Stimulated activated memory B cell treated with anti-CD40 and anti-IgM and Interleukin-4, amounts not matched to agents 10 μg/mL and 1 μg/mL and 100 μg/mL, for 72 hours (primary cell): ENCODE measurements at regions not wholly inside any gene's neighbourhood (a gene's known extent, or its start where the extent isn't known, plus 50 kb on each side); places are given as distances from the start of the nearest gene placed in this dataset.
"Not testable (repeated sequence)": the region's sequence is repeated elsewhere in the genome, so short reads cannot be mapped to it uniquely, and the experiment has no call there.

Source experiments
- ATAC-seq: fragments of 150-1000 bp; cut with Tn5 transposase; 2 replicates; pipeline ENCODE4 v1.10.0; 2021
- H3K27ac Mint-ChIP-seq: one replicate; pipeline ENCODE4 v1.8.0; 2022; ENCODE audit warnings: mild to moderate bottlenecking, mixed read lengths
- H3K27me3 Mint-ChIP-seq: one replicate; pipeline ENCODE4 v1.8.0; 2022; ENCODE audit warnings: mixed read lengths
- H3K36me3 Mint-ChIP-seq: one replicate; pipeline ENCODE4 v1.8.0; 2022; ENCODE audit warnings: mixed read lengths
- H3K4me1 Mint-ChIP-seq: one replicate; pipeline ENCODE4 v1.8.0; 2022; ENCODE audit warnings: mixed read lengths
- H3K4me3 Mint-ChIP-seq: one replicate; pipeline ENCODE4 v1.8.0; 2022; ENCODE audit warnings: mild to moderate bottlenecking, moderate library complexity, mixed read lengths
- H3K9me3 Mint-ChIP-seq: one replicate; pipeline ENCODE4 v1.8.0; 2022; ENCODE audit warnings: mixed read lengths

- Mint-ChIP-seq H3K36me3 (no peaks in the 10 kb centered on the region), H3K4me1 (no peaks in the 10 kb centered on the region), H3K27ac (no peak overlapping the region), H3K27me3 (no peaks in the 10 kb centered on the region), H3K9me3 (peaks cover 10% of the 10 kb centered on the region), H3K4me3 (no peak overlapping the region)
- ATAC-seq, result no peak
Observed at GRCh38 chr13:71323266-71323665, 543.7 kb downstream of the DACH1 start.

DNA sequence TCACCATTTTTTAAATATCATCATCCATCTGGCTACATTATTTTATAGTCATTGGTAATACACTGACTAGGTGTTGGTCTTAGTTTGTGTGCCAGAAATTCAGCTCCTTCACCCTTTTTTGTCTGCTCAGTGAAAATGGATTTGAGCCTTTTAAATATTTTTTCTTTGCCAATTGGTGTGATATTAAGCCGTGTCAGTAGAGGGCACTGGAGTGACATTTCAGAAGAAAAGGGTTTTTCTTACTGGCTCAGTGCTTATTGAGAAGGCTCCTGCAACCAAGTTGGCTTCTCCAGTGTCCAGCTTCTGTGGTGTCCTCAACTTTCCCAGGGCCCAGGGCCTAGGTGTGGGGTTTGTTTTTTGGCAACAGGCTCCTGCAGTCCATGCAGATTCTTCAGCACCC is 546.6 kb downstream of the DACH1 start:
- no peaks in the 10 kb centered on the region for H3K27me3 Mint-ChIP-seq
- no peak for ATAC-seq
- no peak overlapping the region for H3K27ac Mint-ChIP-seq
- H3K4me3 Mint-ChIP-seq, result no peak overlapping the region
- no peaks in the 10 kb centered on the region for H3K4me1 Mint-ChIP-seq
- H3K9me3 Mint-ChIP-seq, result peaks cover 10% of the 10 kb centered on the region
- no peaks in the 10 kb centered on the region for H3K36me3 Mint-ChIP-seq

DNA sequence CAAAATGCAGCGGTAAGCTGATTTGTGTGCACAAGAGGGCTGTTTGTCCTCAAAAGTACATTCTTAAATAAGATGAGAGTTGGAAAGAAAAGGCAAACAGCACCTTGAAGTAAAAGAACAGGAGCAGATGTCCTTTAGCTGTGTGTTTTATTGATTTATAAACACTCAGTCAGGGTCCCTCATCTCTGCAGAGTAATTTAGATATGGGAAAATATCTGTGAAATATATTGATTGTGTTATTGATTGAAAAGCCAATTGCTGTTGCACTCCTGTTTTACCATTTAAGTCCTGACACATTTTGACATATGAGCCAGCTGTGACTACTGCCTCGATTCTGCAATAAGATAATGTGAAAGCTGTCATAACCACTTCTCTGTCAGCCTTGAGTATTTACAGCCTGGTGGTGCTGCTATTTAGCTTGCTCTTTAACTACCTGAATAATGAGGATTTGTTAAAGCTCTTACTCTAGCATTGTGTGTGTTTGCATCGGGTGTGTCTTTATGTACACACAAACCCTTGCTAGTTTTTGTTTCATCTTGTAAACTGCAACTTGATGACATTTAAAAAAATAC is 550.1 kb downstream of the DACH1 start:
- H3K36me3 Mint-ChIP-seq, result no peaks in the 10 kb centered on the region
- H3K27ac Mint-ChIP-seq, result no peak overlapping the region
- ATAC-seq, result no peak
- H3K9me3 Mint-ChIP-seq, result peaks cover 10% of the 10 kb centered on the region
- no peaks in the 10 kb centered on the region for H3K4me1 Mint-ChIP-seq
- no peak overlapping the region for H3K4me3 Mint-ChIP-seq
- no peaks in the 10 kb centered on the region for H3K27me3 Mint-ChIP-seq

GRCh38 chr13:71312923-71313322 is 554.1 kb downstream of the DACH1 start:
- no peak overlapping the region for H3K4me3 Mint-ChIP-seq
- no peak for ATAC-seq
- H3K4me1 Mint-ChIP-seq, result no peaks in the 10 kb centered on the region
- no peaks in the 10 kb centered on the region for H3K27me3 Mint-ChIP-seq
- no peak overlapping the region for H3K27ac Mint-ChIP-seq
- H3K36me3 Mint-ChIP-seq, result no peaks in the 10 kb centered on the region
- no peaks in the 10 kb centered on the region for H3K9me3 Mint-ChIP-seq

DNA sequence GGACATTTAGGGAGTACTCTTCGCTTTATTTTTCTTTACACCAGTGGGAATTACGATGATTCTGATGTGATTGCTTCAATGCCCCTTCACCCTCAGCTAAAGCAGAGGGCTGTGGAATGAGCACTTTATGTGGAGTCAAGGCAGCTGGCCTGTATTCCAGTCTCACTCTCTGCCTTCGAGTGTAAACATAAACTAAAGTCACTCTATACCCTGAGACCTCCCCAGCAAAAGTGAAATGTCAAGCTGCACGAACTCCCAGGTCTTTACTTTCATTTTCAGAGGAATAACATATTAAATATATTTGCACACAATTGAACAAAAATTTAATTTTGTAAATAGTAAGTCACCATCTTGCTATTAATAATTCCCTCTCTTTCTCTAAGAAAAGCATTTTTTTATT is 557.1 kb downstream of the DACH1 start:
- Mint-ChIP-seq H3K36me3 (no peaks in the 10 kb centered on the region), H3K4me1 (no peaks in the 10 kb centered on the region), H3K4me3 (no peak overlapping the region), H3K27ac (no peak overlapping the region), H3K9me3 (no peaks in the 10 kb centered on the region), H3K27me3 (no peaks in the 10 kb centered on the region)
- ATAC-seq, result no peak

GRCh38 chr13:71306821-71307220 is 560.2 kb downstream of the DACH1 start:
- H3K4me1 Mint-ChIP-seq, result no peaks in the 10 kb centered on the region
- H3K27me3 Mint-ChIP-seq, result no peaks in the 10 kb centered on the region
- ATAC-seq, result no peak
- no peaks in the 10 kb centered on the region for H3K9me3 Mint-ChIP-seq
- H3K27ac Mint-ChIP-seq, result no peak overlapping the region
- H3K36me3 Mint-ChIP-seq, result no peaks in the 10 kb centered on the region
- H3K4me3 Mint-ChIP-seq, result no peak overlapping the region

- Mint-ChIP-seq H3K4me3 (no peak overlapping the region), H3K27me3 (no peaks in the 10 kb centered on the region), H3K9me3 (no peaks in the 10 kb centered on the region), H3K27ac (no peak overlapping the region), H3K36me3 (no peaks in the 10 kb centered on the region), H3K4me1 (no peaks in the 10 kb centered on the region)
- ATAC-seq, result no peak
Observed at GRCh38 chr13:71304861-71305260, 562.1 kb downstream of the DACH1 start.

DNA sequence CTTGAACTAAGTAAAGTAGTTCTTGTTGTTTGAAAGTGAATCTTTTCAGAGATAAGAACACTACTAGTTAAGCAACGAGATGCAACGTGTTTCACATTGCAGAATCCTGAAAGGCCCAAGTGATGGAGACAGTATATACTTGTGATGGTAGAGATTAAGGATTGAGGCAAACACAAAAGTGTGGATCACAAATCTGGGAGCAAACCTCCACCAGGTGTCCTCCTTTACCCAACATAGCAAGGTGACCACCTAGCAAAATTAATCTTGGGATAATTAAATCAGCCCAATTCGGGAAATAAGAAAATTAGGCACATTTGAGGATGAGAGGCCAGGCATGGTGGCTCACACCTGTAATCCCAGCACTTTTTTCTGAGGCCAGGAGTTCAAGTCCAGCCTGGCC is 563.9 kb downstream of the DACH1 start:
- no peak for ATAC-seq
- no peak overlapping the region for H3K4me3 Mint-ChIP-seq
- H3K9me3 Mint-ChIP-seq, result peaks cover 2% of the 10 kb centered on the region
- H3K27ac Mint-ChIP-seq, result no peak overlapping the region
- no peaks in the 10 kb centered on the region for H3K27me3 Mint-ChIP-seq
- no peaks in the 10 kb centered on the region for H3K36me3 Mint-ChIP-seq
- no peaks in the 10 kb centered on the region for H3K4me1 Mint-ChIP-seq

DNA sequence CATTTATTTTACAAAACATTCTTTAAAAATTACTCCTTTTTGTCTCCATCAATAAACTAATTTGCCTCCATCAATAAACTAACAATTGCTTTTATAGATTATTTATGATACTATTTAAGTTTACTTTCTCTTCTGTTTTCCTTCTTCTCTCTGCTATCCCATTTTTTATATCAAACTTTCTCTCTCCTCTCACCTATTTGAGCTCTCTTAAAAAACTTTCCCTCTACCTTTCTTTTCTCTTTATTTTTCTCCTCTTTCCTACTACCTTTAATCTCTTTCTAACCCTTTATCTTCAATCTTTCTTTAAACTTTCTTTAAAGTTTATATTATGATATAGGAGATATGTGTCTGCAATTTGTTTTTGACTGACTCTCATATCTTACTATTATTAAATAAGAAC is 566.4 kb downstream of the DACH1 start:
- ATAC-seq, result no peak
- Mint-ChIP-seq H3K27me3 (no peaks in the 10 kb centered on the region), H3K4me3 (no peak overlapping the region), H3K27ac (no peak overlapping the region), H3K4me1 (no peaks in the 10 kb centered on the region), H3K9me3 (peaks cover 2% of the 10 kb centered on the region), H3K36me3 (no peaks in the 10 kb centered on the region)

DNA sequence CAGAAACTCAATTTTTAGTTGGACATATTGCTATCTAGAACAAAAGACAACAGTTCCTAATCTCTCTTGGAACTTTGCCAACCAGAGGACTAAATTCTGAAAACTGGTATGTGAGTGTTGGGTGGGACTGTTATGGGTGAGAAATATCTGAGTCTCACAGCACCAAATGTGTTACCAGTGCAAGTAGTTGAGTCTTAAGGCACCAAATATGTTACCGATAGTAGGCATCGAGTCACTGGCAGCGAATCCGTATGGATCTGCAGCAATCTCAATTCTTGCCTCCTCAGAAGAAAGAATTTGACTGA is 575.2 kb downstream of the DACH1 start:
- H3K4me3 Mint-ChIP-seq, result no peak overlapping the region
- H3K9me3 Mint-ChIP-seq, result peaks cover 2% of the 10 kb centered on the region

GRCh38 chr13:71290963-71291841 is 575.8 kb downstream of the DACH1 start:
- H3K36me3 Mint-ChIP-seq, result no peaks in the 10 kb centered on the region
- peak overlapping the region; percentile 77 for H3K4me3 Mint-ChIP-seq
- peaks cover 17% of the 10 kb centered on the region for H3K27me3 Mint-ChIP-seq
- ATAC-seq, result peak; percentile 41
- H3K9me3 Mint-ChIP-seq, result peaks cover 2% of the 10 kb centered on the region
- H3K4me1 Mint-ChIP-seq, result peaks cover 9% of the 10 kb centered on the region
- H3K27ac Mint-ChIP-seq, result peak overlapping the region; percentile 82

More for the DNA sequence above, 575.2 kb downstream of the DACH1 start:
- Mint-ChIP-seq H3K36me3 (no peaks in the 10 kb centered on the region), H3K4me1 (peaks cover 9% of the 10 kb centered on the region), H3K27me3 (peaks cover 17% of the 10 kb centered on the region), H3K27ac (peak overlapping the region; percentile 82)
- ATAC-seq, result no peak

DNA sequence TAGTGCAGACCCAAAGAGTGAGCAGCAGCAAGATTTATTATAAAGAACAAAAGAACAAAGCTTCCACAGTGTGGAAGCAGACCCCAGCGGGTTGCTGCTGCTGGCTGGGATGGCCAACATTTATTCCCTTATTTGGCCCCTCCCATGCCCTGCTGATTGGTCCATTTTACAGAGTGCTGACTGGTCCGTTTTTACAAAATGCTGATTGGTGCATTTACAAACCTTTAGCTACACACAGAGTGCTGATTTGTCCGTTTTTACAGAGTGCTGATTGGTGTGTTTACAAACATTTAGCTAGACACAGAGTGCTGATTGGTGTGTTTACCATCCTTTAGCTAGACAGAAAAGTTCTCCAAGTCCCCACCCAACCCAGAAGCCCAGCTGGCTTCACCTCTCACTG is 577.0 kb downstream of the DACH1 start:
- not testable (repeated sequence) for ATAC-seq, H3K27ac Mint-ChIP-seq, H3K4me1 Mint-ChIP-seq, H3K36me3 Mint-ChIP-seq, H3K9me3 Mint-ChIP-seq, H3K4me3 Mint-ChIP-seq
- peaks cover 17% of the 10 kb centered on the region for H3K27me3 Mint-ChIP-seq

DNA sequence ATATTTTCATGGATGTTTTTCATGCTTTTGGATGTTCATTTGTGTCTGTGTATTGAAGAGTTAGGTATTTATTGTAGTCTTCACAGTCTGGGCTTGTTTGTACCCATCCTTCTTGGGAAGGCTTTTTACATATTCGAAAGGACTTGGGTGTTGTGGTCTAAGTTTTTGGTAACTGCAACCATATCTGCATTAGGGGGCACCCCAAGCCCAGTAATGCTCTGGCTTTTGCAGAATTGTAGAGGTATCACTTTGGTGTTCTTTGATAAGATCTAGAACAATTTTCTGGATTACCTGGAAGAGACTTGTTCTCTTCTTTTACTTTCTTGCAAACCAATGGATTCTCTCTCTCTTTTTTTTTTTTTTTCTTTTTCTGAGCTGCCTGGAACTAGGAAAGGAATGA is 581.3 kb downstream of the DACH1 start:
- Mint-ChIP-seq H3K4me3 (no peak overlapping the region), H3K9me3 (peaks cover 2% of the 10 kb centered on the region), H3K4me1 (no peaks in the 10 kb centered on the region), H3K36me3 (no peaks in the 10 kb centered on the region), H3K27ac (no peak overlapping the region), H3K27me3 (peaks cover 17% of the 10 kb centered on the region)
- ATAC-seq, result no peak

DNA sequence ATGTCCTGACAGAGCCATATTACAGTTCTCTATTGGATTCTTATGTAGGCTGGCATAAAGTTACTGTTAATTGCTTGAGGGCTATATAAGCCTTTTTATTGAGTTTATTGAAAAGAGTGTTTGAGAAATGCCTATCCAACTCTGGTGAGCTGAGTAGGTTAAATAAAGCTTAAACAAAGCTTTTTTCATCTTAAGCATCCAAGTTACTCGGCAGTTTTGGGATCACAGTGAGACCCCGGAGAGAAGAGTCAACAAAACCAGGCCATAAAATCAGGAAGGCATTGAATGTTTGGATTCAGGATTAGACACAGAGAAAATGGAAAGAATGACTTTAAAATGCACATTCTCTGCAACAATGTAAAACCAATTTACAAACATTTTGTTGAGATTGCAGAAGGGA is 588.5 kb downstream of the DACH1 start:
- Mint-ChIP-seq H3K9me3 (no peaks in the 10 kb centered on the region), H3K4me3 (no peak overlapping the region), H3K4me1 (no peaks in the 10 kb centered on the region), H3K27me3 (no peaks in the 10 kb centered on the region), H3K27ac (no peak overlapping the region), H3K36me3 (no peaks in the 10 kb centered on the region)
- no peak for ATAC-seq

DNA sequence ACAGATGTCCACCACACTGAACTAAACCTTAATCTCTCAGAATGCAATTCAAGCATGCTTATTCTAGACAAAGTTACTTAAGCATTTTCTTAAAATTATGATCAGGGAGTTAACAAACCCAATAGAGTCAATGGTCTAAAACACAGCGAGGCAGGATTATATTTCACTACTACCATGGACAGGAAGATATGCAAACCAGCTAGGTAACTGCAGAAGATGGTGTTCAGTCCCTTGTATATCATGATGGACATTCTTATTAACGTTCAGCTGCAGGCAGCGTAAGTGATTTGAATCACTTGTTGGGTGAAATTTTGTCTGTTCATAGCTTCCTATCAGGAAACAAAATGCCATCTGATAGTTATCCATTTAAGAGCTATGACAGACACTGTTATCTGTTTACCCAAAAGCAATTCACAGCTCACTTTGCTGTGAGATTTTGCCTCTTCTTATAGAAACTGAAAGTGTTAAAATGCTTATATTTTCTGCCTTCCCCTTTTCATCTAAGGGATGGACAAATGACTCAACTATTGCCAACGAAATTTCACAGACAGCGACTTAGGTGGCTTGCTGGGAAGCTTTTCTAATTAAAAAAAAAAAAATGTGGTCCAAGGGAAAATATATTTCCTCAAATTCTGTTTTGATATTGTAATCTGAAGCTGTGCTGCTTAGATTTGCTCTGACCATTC is 591.9 kb downstream of the DACH1 start:
- H3K27me3 Mint-ChIP-seq, result no peaks in the 10 kb centered on the region
- no peaks in the 10 kb centered on the region for H3K9me3 Mint-ChIP-seq

GRCh38 chr13:71261256-71261655 is 605.7 kb downstream of the DACH1 start:
- Mint-ChIP-seq H3K4me3 (no peak overlapping the region), H3K4me1 (no peaks in the 10 kb centered on the region), H3K9me3 (no peaks in the 10 kb centered on the region), H3K27ac (no peak overlapping the region), H3K27me3 (no peaks in the 10 kb centered on the region), H3K36me3 (no peaks in the 10 kb centered on the region)
- ATAC-seq, result no peak

More for the DNA sequence above, 591.9 kb downstream of the DACH1 start:
- Mint-ChIP-seq H3K4me1 (no peaks in the 10 kb centered on the region), H3K27ac (no peak overlapping the region), H3K4me3 (no peak overlapping the region), H3K36me3 (no peaks in the 10 kb centered on the region)
- no peak for ATAC-seq
